ENCODE measurements at regions not wholly inside any gene's neighbourhood (a gene's known extent, or its start where the extent isn't known, plus 50 kb on each side); places are given as distances from the start of the nearest gene placed in this dataset.

- TF ChIP-seq CTCF (IDR thresholded peaks at IDR 0.05; ENCODE audit: poor library complexity, severe bottlenecking), result no peak
- TF ChIP-seq, protein P1, sequence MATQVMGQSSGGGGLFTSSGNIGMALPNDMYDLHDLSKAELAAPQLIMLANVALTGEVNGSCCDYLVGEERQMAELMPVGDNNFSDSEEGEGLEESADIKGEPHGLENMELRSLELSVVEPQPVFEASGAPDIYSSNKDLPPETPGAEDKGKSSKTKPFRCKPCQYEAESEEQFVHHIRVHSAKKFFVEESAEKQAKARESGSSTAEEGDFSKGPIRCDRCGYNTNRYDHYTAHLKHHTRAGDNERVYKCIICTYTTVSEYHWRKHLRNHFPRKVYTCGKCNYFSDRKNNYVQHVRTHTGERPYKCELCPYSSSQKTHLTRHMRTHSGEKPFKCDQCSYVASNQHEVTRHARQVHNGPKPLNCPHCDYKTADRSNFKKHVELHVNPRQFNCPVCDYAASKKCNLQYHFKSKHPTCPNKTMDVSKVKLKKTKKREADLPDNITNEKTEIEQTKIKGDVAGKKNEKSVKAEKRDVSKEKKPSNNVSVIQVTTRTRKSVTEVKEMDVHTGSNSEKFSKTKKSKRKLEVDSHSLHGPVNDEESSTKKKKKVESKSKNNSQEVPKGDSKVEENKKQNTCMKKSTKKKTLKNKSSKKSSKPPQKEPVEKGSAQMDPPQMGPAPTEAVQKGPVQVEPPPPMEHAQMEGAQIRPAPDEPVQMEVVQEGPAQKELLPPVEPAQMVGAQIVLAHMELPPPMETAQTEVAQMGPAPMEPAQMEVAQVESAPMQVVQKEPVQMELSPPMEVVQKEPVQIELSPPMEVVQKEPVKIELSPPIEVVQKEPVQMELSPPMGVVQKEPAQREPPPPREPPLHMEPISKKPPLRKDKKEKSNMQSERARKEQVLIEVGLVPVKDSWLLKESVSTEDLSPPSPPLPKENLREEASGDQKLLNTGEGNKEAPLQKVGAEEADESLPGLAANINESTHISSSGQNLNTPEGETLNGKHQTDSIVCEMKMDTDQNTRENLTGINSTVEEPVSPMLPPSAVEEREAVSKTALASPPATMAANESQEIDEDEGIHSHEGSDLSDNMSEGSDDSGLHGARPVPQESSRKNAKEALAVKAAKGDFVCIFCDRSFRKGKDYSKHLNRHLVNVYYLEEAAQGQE (IDR thresholded peaks at IDR 0.05; ENCODE audit: borderline replicate concordance), result no peak
- no peak for TF ChIP-seq EZH2 (IDR thresholded peaks at IDR 0.05; ENCODE audit: borderline replicate concordance, insufficient read depth, low read length, poor library complexity, severe bottlenecking)
- TF ChIP-seq EP300 (conservative IDR thresholded peaks at IDR 0.05; ENCODE audit: poor library complexity, severe bottlenecking), result no peak
- no peak for TF ChIP-seq POLR2AphosphoS5 (IDR thresholded peaks at IDR 0.05)
- TF ChIP-seq TAF1 (IDR thresholded peaks at IDR 0.05; ENCODE audit: low read depth), result no peak
- no peak for TF ChIP-seq RAD21 (conservative IDR thresholded peaks at IDR 0.05)
- TF ChIP-seq SMC3 (conservative IDR thresholded peaks at IDR 0.05; ENCODE audit: poor library complexity), result no peak
Observed at GRCh38 chr1:172851856-172852255, 193.0 kb downstream of the FASLG start.

Measured in neural cell (in vitro differentiated cells).